HEK293T (cell line): ENCODE measurements at regions not wholly inside any gene's neighbourhood (a gene's known extent, or its start where the extent isn't known, plus 50 kb on each side); places are given as distances from the start of the nearest gene placed in this dataset.

ENCODE experiments used
- ARNT ChIP-seq: fragments of 450-650 bp; IDR thresholded peaks from 2 replicates; pipeline ENCODE4 v1.6.1; 2017; ENCODE audit warnings: mild to moderate bottlenecking
- BHLHE40 ChIP-seq: fragments of 450-650 bp; IDR thresholded peaks from 2 replicates; pipeline ENCODE4 v1.6.1; 2016; ENCODE audit warnings: mild to moderate bottlenecking, moderate library complexity, borderline replicate concordance
- FOXA1 ChIP-seq: fragments of 450-650 bp; IDR thresholded peaks from 2 replicates; pipeline ENCODE4 v1.6.1; 2016; ENCODE audit warnings: mild to moderate bottlenecking
- FOXK2 ChIP-seq: fragments of 450-650 bp; IDR thresholded peaks from 2 replicates; pipeline ENCODE4 v1.6.1; 2016; ENCODE audit warnings: mild to moderate bottlenecking
- HDGF ChIP-seq: fragments of 450-650 bp; IDR thresholded peaks from 2 replicates; pipeline ENCODE4 v1.6.1; 2017; ENCODE audit warnings: antibody characterized with exemption, borderline replicate concordance
- NFRKB ChIP-seq: fragments of 450-650 bp; IDR thresholded peaks from 2 replicates; pipeline ENCODE4 v1.6.1; 2016; ENCODE audit warnings: mild to moderate bottlenecking, moderate library complexity
- SUZ12 ChIP-seq: fragments of 450-650 bp; IDR thresholded peaks from 2 replicates; pipeline ENCODE4 v1.6.1; 2016; ENCODE audit warnings: mild to moderate bottlenecking

DNA sequence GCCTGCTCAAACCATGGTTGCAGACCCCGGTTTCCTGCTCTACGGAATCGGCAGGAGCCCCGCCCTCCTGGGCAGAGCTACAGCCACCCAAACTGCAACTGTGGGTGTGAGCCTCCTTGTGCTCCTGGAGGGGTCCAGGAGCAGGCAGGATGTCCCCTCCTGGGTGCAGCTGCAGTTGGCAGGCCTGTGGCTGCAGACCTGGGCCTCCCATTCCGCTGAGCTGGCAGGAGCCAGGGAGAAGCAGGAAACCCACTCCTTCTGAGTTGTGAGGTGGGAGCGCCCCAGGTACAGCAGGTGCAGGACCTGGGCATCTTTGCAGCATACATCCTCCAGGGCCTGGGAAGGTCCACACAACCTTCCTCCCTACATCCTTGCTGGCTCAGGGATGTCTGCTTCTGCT, 578.7 kb upstream of the USP24 start:
- TF ChIP-seq BHLHE40 (no peak), NFRKB (no peak), SUZ12 (no peak), HDGF (no peak), FOXA1 (no peak), ARNT (no peak), FOXK2 (no peak)
